Neutrophil (primary cell): ENCODE measurements at regions not wholly inside any gene's neighbourhood (a gene's known extent, or its start where the extent isn't known, plus 50 kb on each side); places are given as distances from the start of the nearest gene placed in this dataset.

Experiments
- H3K27ac ChIP-seq: fragments of 200-600 bp; sonication (generic); 2 replicates; pipeline ENCODE4 v1.5.1; 2016; ENCODE audit warnings: mild to moderate bottlenecking, moderate library complexity
- H3K27me3 ChIP-seq: fragments of 200-600 bp; sonication (generic); 2 replicates; pipeline ENCODE4 v1.6.0; 2016; ENCODE audit warnings: mild to moderate bottlenecking
- H3K36me3 ChIP-seq: fragments of 200-600 bp; sonication (generic); 2 replicates; pipeline ENCODE4 v1.5.1; 2017
- H3K4me1 ChIP-seq, 2 experiments: fragments of 200-600 bp in 1 of 2; sonication (generic) in 1 of 2; 1 replicate in 1 of 2; 2 replicates in 1 of 2; pipeline versions ENCODE4 v1.5.1 to v1.6.1; 2013 to 2016; ENCODE audit warnings: low read depth in 1 of 2, low read length in 1 of 2, mild to moderate bottlenecking in 1 of 2, moderate library complexity in 1 of 2; ENCODE audit not compliant: control insufficient read depth in 1 of 2, insufficient read depth in 1 of 2
- H3K4me3 ChIP-seq, 2 experiments: fragments of 200-600 bp in 1 of 2; sonication (generic) in 1 of 2; 1 replicate in 1 of 2; 2 replicates in 1 of 2; pipeline ENCODE4 v1.5.1; 2013 to 2016; ENCODE audit warnings: low read depth in 1 of 2, low read length in 1 of 2, mild to moderate bottlenecking in 1 of 2, moderate library complexity in 1 of 2
- H3K9me3 ChIP-seq: fragments of 200-600 bp; sonication (generic); 2 replicates; pipeline ENCODE4 v1.5.1; 2016
- TF ChIP-seq, protein P1 (sequence below): fragments of 200-600 bp; sonication (generic); IDR thresholded peaks from 2 replicates; pipeline ENCODE4 v1.5.1; 2016; ENCODE audit warnings: antibody characterized with exemption

GRCh38 chr18:42447688-42448087, 492.7 kb downstream of the PIK3C3 start:
- Histone ChIP-seq H3K27me3 (no peaks in the 10 kb centered on the region), H3K4me3 (no peak overlapping the region), H3K4me1 (no peaks in the 10 kb centered on the region), H3K27ac (no peak overlapping the region), H3K9me3 (no peaks in the 10 kb centered on the region), H3K36me3 (no peaks in the 10 kb centered on the region)
- TF ChIP-seq, protein P1, sequence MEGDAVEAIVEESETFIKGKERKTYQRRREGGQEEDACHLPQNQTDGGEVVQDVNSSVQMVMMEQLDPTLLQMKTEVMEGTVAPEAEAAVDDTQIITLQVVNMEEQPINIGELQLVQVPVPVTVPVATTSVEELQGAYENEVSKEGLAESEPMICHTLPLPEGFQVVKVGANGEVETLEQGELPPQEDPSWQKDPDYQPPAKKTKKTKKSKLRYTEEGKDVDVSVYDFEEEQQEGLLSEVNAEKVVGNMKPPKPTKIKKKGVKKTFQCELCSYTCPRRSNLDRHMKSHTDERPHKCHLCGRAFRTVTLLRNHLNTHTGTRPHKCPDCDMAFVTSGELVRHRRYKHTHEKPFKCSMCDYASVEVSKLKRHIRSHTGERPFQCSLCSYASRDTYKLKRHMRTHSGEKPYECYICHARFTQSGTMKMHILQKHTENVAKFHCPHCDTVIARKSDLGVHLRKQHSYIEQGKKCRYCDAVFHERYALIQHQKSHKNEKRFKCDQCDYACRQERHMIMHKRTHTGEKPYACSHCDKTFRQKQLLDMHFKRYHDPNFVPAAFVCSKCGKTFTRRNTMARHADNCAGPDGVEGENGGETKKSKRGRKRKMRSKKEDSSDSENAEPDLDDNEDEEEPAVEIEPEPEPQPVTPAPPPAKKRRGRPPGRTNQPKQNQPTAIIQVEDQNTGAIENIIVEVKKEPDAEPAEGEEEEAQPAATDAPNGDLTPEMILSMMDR = no peak

DNA sequence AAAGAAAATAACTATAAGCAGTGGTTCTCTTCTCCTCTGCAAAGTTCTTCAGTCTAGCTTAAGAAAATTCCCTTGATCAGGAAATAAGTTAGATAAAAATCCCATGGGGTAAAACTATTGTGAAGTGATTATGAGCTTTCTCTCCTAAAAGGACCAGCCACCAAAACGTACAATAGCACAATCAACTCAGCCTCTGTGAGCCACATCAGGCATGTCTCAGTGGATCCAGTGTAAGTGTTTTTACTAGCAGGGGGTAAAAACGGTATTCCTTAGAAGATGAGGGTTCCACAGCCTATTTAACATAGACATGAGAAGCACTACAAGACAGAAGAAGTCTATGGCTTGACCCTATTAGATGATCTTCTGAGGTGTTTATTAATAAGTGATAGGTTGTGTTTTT, 503.2 kb downstream of the PIK3C3 start:
- TF ChIP-seq, protein P1 = no peak
- Histone ChIP-seq H3K27ac (no peak overlapping the region), H3K27me3 (no peaks in the 10 kb centered on the region), H3K9me3 (no peaks in the 10 kb centered on the region), H3K36me3 (no peaks in the 10 kb centered on the region), H3K4me1 (no peaks in the 10 kb centered on the region), H3K4me3 (no peak overlapping the region)

DNA sequence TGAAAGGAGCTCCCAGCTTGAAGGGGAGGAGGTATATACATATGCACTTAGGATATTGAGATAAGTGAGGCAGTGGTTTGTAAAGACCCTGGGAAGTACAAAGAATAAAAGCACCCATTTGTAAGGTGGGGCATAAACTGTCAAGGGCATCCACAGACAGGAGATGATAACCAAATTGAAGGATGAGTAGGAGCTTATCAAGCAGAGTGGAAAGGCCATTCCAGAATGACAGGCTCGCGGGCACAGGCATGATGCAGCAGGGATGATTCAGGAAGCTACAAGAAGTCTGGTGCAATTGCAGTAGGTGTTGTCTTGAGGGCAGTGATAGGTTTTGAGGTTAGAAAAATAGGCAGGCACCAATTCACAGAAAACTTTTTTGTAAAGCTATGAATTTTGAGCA, 504.8 kb downstream of the PIK3C3 start:
- H3K4me1 ChIP-seq = no peaks in the 10 kb centered on the region
- no peak overlapping the region for H3K27ac ChIP-seq
- H3K9me3 ChIP-seq = no peaks in the 10 kb centered on the region
- H3K36me3 ChIP-seq = no peaks in the 10 kb centered on the region
- TF ChIP-seq, protein P1 = no peak
- H3K27me3 ChIP-seq = no peaks in the 10 kb centered on the region
- H3K4me3 ChIP-seq = no peak overlapping the region

DNA sequence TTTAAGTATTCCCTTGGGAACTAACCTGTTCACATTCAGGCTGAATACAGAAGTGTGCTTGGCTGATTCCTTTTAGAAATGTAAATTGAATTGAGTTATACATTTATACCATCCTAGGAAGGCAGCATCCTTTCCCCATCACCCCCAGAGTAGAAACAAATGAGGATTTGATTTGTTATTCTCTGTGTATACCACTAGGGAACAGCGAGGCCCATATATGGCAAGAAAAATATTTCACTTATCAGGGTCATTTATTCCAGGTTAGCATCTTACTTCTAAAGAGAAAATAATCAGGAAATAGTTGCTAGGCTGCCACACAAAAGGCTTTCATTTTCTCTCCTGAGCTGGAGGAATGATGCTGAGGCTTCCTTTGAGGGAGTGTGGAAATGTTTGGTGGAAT, 516.9 kb downstream of the PIK3C3 start:
- no peaks in the 10 kb centered on the region for H3K9me3 ChIP-seq
- no peak overlapping the region for H3K27ac ChIP-seq
- H3K36me3 ChIP-seq = no peaks in the 10 kb centered on the region
- H3K4me3 ChIP-seq = no peak overlapping the region
- no peaks in the 10 kb centered on the region for H3K4me1 ChIP-seq
- TF ChIP-seq, protein P1 = no peak
- no peaks in the 10 kb centered on the region for H3K27me3 ChIP-seq

- H3K27ac ChIP-seq = no peak overlapping the region
- H3K4me3 ChIP-seq = no peak overlapping the region
- H3K36me3 ChIP-seq = no peaks in the 10 kb centered on the region
- H3K4me1 ChIP-seq = no peaks in the 10 kb centered on the region
- no peaks in the 10 kb centered on the region for H3K27me3 ChIP-seq
- no peaks in the 10 kb centered on the region for H3K9me3 ChIP-seq
- TF ChIP-seq, protein P1 = no peak
Measured at GRCh38 chr18:42473611-42474010, 518.6 kb downstream of the PIK3C3 start.

DNA sequence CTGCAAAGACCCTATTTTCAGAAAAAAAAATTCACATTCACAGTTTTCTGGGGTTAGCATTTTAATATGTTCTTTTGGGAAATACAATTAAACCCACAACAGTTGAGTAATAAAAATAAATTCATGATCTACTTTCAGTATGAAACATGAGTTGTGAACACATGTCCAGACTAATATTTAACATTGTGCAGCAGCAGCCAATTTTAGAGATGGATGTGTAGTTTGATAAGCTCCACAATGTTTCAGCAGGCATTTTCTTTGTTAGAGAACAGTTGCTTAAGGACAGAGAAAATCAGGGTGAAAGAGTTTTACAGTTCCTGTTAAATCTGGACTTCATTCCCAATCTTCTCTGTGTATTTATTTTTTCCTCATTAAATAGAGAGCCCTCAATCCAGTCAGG, 519.5 kb downstream of the PIK3C3 start:
- H3K36me3 ChIP-seq = no peaks in the 10 kb centered on the region
- no peak overlapping the region for H3K27ac ChIP-seq
- no peak overlapping the region for H3K4me3 ChIP-seq
- H3K27me3 ChIP-seq = no peaks in the 10 kb centered on the region
- H3K9me3 ChIP-seq = no peaks in the 10 kb centered on the region
- H3K4me1 ChIP-seq = no peaks in the 10 kb centered on the region
- TF ChIP-seq, protein P1 = no peak
